Hippocampal formation (tissue), 2 donors: ENCODE measurements at regions not wholly inside any gene's neighbourhood (a gene's known extent, or its start where the extent isn't known, plus 50 kb on each side); places are given as distances from the start of the nearest gene placed in this dataset.

Source experiments
- DNase-seq, 2 donors: peaks; one replicate each; lab custom pipeline; 2025; lab: John Stamatoyannopoulos, UW

DNA sequence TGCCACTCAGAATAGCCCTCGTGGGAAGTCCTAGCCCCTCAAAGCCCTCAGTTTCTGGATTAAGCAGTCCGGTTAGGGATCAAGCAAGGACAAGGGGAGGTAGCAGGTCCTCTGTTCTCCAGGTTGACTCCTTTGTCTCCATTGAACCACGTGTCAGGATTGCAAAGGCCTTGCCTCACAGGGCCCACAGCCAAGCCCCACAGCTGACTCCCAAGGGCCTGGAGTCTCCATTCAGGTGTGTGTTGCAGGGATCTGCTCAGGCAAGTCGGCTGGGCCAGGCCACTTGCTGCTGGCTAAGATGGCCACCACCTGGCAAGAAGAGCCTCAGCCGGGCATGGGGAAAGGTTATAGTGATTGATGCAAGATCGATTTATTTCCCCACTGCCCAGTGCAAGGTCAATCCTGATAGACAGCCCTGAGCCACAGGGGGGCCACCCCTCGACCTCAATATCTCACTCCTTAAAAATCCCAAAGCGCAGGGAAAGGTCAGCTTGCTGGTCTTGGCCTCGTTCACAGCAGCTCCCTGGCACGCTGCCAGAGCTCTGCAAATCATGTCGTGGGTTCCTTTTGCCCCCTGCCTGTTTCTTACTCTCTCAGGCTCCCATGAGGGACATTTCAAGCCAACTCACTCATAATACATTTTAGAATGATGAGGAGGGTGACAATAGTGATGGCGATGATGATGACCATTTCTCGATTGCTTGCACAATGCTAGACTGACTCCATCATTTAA is 75.9 kb downstream of the EDN3 start:
- no peak for DNase-seq

DNA sequence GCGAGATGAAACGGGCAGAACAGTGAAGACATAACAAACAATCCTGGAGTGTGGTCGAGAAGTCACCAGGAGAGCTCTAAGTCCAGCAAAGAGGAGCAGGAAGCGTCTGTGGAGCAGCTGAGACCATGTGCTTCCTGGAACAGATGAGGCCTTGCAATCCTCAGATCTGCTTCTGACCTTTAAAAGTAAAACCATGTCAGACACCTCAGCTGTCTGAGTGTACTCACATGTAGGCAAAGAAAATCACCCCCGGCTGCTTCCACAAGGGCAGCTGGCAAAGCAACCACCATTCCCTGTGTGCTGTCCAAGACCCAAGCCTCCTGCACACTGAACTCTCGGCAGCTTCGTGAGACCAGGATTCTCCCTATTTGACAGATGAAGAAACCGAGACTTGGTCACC is 76.6 kb downstream of the EDN3 start:
- no peak for DNase-seq

DNA sequence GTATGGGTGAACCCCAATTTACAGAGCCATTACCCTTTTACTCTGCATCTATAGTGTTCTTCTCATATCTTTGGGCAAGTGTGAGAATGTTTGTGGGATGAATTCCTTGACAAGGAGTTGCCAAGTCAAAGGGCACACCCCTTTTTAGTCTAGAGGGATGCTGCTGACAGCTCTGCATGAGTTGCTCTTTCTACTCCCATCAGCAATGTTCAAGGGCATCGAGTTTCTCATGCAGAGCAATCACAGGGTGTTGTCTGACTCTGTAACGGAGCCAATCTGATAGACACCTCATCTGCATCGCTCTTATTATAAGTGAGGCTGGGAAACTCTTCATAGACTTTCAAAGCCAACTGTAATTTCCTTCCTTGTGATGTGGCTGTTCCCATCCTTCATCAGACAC is 77.4 kb downstream of the EDN3 start:
- no peak for DNase-seq

DNA sequence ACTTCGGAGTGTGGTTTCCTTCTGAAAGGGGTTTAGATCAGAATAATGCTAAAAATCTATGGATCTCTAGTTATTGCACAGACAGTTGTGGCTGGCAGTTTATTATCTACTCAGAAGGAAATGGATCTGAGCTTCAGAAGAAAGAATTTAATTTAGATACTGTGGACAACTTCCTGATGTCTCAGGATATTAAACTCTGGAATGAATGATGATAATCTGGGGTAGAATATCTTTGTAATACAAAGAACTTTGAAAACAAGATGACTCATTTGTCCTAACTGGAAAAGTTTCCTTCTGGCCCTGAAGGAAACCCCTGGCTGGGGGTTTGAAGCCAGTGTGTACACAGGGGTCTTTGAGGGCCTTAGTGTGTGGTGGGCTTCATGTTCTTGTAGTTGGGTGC is 78.0 kb downstream of the EDN3 start:
- no peak for DNase-seq

DNA sequence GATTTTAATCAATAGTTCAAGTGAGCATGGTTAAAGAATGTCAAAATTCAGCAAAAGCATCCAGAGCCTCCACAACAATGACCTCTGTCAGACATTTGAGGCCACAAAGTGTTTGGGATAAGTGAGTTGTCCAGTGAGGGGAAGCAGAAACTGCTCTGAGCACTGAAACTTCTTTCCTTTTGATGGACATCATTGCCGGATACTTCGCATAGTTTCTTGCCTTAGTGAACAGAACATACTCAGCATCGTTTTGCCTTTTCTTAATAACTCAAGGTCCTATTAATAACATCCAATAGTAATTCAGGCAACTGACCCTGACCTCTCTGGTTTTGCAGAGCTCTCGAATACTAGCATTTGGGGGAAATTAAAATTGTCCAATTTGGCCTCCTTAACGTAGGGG is 78.6 kb downstream of the EDN3 start:
- DNase-seq: no peak

DNA sequence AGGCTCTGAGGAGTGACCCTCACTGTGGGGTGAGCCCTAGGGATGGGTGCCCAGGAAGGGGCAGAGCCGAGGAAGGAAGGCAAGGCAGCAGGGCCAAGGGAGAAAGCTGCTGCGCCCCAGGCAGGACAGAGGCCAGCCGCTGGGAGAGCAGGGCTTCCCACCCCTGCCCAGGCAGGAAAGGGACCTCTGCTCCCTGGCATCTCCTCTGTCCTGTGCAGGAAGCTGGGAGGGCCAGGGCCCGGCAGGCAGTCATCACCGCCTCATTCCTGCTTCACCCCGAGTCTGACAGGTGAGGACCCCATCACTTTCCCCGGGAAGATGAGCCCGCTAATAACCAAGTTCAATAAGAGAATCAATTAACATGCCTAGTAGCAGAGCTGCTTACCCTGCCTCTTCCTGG is 81.3 kb downstream of the EDN3 start:
- no peak for DNase-seq

DNA sequence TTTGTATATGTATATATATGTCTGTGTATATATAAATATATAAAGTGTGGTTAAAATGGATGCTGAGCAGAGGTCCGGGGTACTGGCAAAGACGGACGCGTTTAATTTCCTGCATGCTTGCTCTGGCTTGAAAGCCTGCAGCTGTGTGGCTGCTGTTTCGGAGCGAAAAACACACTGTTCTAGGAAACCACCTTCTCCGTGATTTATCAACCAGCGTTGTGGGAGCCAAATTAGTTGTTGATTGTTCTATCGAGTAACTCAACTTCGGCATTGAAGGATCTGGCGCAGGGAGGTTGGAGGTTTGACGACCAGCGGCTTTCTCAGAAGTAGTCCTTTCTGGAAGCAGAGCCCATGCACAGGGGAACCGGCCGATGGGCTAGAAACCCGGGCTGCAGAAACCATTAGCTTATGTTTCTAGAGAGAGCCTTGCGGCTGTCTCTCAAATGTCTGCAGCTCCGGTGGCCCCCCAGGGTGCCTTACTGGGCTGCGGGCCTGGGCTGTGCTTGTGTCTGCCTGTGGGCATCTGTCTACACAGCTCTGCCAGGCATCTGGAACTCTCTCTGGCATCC is 81.8 kb downstream of the EDN3 start:
- no peak for DNase-seq

DNA sequence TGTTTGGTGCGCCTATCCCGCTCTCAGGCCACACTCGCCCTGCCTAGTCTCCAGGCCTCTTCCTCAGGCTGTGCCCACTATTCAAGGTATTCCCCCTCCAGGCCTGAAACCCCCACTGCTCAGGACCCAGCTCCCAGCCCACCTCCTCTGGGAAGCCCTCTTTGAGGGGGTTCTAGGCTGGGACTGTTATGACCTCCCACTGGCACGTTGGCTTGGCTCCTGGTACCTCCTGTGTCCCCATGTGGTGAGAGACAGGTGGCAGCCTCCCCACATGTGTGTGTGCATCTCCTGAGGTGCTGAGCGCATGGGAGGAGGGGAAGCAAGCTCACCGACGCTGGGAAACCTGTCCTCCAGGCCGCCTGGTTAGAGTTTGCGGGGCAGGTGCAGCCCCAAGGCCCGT is 82.5 kb downstream of the EDN3 start:
- no peak for DNase-seq

DNA sequence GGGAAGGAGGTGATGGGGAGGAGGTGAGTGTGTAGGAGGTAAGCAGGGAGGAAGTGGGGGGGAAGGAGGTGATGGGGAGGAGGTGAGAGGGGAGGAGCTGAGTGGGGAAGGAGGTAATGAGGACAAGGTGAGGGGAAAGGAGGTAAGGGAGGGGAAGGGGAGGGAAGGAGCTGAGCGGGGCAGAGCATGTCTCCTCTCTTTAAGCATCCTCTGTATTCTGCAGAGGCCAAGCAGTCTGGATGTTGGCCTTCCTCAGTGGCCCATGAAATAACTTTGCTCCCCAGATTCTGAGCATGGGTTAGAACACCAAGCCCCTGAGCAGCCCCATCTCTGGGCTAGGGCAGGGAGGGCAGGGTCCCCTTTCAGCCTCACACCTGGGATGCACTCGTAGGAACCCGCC is 84.6 kb downstream of the EDN3 start:
- DNase-seq: no peak

DNA sequence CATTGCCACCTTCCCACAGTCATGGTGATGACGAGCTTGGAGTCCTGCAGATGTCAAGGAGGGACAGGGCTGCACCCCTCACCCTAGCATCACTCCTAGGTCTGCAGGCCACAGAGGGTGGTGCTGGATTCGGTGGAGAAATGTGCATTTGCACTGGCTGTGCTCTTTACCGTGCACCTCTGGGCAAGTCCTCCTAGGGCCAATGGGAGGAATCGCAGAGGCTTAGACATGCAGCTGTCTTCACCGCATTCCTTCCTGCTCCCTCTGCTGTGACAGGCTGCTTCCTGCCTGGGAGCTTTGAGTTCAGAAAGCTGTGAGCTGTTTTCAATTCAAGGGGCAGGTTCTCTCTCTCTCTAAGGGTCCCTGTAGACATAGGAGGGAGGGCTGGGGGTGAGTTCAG is 85.1 kb downstream of the EDN3 start:
- DNase-seq: no peak

DNA sequence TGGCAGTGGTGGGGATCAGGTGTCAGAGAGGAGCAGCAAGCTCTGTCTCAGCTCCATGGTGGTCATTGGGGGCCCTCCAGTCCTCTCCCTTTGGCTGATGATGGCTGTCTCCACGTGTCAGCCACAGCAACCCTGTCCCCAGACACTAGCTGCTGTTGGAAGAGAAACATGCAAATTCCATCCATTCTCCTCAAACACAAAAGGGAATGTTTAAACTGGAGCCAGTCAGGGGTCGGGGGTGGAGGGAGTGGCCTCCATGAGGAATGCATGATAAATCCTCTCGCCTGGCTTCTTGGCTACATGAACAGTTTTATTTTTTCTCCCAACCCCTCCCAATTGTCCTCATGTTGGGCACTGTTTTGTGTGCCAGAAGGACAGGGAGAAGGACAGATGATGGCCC is 86.4 kb downstream of the EDN3 start:
- DNase-seq: no peak

DNA sequence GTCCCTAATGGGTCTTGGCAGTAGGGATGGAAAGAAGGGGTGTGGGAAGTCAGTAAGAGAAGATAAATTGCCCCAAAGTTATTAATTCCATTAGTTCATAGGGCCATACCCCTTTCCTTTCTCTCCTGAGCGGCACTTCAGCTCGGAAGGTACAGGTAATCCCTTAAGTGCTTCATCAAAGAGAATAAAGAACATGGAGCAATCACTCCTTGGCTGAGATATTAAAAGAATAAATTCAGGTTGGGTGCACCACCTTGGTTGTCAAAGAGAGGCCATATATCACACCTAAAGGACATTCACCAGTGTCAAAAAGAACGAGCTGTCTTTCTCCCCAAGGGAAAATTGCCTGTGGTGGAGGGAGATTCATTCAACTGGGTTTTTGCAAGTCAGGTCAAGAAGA is 87.5 kb downstream of the EDN3 start:
- no peak for DNase-seq

DNA sequence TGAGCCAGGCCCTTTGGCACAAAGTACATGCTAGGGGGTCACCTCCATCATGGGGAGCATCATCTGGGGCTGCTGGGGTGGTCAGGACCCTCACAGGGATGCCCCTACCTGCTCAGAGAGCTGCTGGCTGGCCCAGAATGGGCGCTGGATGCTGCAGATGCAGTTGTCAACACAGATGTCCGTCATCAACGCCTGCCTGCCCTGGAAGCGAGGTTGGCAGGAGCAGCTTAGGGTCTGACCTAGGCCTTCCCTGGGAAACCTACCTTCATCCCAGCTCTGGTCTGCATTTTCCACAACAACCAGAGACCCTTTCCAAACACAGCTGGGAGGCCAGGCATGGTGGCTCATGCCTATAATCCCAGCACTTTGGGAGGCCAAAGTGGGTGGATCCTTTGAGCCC is 88.0 kb downstream of the EDN3 start:
- DNase-seq: no peak

DNA sequence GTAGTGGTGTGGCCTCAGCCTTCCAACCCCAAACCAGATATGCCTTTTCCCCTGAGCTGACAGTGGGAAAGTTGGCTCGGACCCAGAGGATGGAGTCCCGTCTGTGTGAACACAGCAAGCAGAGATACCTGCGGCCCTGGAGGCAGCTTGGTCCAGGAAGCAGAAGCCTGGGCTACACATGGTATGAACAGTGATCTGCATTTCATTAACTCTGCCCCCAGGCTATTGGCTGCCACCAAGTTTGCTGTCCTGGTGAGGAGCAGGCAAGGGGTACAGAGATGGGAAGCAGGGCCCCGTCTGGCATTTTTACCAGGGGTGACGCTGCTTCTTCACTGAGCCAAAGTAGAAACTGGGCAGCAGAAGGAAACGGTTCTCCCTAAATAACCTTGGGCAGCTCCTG is 90.0 kb downstream of the EDN3 start:
- DNase-seq: no peak

DNA sequence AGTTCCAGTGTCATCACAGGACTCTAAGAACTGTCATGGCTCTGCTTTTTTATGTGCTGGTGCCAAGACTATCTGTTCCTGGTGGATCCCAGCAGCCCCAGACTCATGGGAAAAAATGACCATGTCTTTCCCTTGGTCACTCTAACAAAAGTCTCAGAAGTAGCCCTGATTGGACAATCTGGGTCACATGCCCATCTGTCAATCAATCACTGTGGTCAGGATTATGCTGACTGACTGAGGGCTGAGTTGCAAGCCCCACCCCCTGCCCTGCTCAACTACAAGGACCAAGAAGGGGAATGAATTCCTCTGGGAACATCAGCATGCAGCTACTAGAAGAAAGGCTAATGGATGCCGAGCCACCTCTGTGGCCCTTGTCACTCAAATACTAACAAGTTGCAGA is 91.6 kb downstream of the EDN3 start:
- DNase-seq: no peak

DNA sequence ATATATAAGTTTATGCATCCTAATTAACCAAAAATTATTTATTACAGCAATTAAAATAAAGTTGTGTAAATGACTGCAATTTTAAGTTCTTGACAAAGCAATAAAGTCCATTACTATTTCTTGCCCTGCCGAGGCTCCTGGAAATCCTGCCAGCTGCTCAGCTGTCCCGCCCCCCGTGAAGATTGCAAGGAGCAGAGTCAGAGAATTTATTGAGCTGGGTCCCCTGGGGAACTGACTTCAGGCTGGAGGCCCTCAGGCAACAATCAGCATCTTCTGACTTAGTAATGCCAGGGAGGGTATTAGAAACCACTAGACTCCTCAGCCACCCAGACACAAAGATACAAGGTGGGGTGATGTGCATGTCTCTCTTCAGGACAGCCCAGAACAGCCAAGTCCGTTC is 92.3 kb downstream of the EDN3 start:
- no peak for DNase-seq

DNA sequence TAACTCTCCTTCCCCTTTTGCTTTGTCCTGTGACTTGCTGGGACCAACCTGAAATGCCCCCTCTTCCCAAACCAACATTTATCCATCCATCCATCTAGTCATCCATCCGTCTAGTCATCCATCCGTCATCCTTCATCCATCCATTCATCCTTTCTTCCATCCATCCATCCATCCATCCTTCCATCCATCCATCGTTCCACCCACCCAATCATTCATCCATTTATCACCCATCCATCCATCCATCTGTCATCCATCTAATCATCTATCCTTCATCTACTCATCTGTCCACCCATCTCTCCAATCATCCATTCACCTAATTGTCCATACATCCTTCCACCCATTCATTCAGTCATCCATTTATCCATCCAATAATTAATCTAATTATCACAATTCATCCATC is 92.7 kb downstream of the EDN3 start:
- no peak for DNase-seq

DNA sequence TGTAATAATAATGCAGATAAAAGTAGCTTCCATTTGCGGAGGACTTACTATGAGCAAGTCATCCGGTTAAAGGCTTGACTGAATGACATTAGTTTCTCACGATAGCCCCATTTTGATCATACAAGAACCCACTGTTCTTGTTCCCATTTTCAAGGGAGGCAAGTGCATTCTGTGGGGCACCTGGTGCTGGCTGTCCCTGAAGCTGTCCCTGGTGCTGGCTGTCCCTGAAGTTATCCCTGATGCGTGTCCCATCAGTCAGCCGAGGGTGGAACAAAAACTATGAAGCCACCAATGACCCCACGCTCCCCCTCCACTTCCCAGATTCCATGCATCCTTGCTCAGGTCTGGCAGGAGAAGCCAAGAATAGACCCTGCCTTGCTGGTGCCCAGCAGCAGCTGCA is 95.3 kb downstream of the EDN3 start:
- DNase-seq: no peak

DNA sequence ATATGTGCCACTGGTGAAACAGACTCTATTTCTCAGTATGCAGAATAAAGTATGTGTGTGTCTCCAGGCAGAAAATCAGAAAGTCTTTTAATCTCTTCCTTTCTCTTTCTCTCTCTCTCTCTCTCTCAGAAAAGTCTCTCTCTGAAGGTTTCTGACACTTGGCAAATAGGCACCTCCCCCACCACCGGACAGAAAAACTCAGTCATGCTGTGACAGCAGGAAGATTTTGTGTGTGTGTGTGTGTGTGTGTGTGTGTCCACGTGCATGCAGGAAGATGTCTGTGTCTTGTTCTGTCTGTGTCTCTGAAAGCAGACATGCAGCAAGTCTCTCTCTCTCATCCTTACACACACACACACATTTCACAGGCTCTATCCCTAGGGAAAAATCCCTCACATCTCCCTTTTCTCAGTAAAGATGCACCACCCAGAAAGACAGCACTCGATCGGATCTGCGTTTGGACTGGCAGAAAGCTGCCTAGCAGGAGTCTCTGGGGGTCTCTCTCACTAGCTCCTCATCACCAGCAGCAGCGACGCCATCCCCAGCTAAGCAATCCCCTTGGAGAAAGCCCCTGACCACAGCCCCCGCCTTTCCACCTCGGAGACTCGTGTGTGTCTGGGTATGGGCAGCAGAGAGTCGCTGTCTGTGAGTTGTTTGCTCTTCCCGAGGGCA is 98.3 kb downstream of the EDN3 start:
- DNase-seq: no peak

DNA sequence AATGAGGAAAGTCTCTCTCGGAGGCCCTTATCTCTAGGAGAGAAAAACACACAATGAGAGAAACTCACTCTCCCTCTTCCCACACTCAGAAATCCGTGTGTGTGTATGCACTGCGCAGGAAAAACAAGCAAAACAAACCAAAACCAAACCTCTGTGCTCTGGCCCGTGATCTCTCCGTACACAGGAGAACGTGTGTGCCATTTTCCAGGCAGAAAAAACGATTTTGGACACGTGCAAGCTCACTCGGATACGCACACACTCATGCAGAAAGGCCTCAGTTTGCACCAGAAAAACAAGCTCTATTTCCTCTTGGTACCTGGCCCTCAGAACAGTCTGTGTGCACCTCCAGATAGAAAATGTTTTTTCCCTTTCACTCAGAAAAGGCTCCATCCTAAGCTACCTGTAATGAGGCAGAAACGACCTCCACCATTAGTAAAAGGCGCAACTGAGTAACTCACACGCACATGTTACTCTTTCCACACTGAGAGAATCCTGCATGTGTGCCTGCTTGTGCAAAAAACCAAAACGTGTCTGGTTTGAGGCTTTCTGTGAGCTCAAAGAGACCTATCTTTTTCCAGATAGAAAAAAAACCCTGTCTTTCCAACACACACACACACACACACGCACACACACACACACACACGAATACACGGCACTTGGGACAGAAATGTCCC is 99.2 kb downstream of the EDN3 start:
- DNase-seq: no peak

DNA sequence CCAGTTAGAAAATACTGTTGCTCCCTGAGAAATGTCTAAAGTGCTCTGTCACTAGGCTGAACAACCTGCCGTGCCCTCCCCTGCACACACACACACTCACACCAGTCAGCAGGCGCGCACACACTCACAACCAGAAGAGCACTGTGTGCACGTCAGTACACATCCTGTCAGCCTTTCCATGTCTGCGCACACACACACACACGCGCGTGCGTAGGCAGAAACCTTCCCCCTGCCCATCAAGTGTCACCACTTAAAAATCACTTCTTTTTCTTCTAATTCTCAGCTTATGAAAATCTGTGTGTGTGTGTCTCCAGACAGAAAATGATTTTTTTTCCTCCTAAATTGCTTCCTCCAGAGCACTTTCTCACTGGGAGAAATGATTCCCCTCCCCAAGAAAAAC is 100.3 kb downstream of the EDN3 start:
- no peak for DNase-seq

DNA sequence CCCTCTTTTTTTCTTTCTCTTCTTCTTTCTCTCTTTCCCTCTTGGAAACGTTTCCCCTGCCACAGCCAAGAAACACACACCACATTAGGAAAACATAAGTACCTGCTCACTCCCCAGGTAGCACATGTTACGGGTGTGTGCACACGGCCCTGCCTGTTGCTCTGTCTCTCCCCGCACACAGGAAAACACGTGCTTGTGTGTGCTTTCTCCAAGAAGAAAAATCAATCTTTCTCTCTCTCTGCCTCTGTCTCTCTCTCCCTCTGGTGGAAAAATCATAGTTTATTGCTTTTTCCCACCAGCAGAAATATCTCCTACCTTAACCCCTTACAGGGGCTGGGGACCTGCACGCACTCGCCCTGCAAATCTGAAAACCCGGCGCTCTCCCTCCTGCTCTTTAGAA is 102.3 kb downstream of the EDN3 start:
- DNase-seq: no peak
